ENCODE measurements at regions not wholly inside any gene's neighbourhood (a gene's known extent, or its start where the extent isn't known, plus 50 kb on each side); places are given as distances from the start of the nearest gene placed in this dataset.
"Not testable (repeated sequence)": the region's sequence is repeated elsewhere in the genome, so short reads cannot be mapped to it uniquely, and the experiment has no call there.

DNA sequence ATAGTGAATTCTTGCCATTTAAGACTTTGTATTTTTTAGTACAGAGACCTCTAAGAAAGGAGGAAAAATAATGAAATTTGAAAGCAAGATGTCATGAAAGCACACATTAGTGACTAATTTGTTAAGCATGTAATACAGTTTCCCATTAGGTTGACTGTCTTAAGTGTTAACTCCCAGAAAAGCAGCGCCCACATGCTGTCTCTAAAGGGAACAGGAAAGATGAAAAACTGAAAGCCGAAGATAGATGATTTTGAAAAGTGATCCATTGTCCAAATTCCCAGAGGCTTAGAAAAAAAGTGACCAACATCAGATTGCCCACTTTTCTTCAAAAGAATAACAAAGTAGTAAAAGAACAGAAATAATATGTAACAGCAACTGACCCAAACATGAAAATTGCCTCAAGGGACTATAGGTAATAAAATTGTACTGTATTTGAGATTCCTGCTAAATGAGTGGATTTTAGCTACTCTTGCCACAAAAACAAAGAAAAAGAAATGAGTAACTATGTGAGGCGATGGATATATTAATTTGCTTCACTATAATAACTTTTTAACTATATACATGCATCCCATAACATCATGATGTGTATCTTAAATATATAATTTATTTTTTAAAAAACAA, 83.2 kb upstream of the OGFRL1 start:
- no peak for DNase-seq

GRCh38 chr6:71206089-71206488, 82.5 kb upstream of the OGFRL1 start:
- no peak for DNase-seq

DNA sequence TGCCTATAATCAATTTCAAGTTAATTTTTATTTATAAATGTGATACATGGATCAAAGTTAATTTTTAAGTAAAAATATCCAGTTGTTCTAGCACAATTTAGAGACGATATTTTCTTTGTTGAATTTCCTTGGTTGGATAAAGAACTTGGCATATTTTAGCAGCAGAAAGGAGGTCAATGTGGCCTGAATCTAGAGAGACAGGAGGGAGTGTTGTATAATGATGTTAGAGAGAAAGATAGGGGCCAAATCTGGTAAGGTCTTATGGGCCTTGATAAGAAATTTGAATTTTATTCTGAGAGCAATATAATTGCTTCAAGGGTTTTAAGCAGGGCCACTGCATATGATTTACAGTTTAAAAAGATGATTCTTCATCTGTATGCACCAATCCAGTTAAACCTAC, 79.4 kb upstream of the OGFRL1 start:
- no peak for DNase-seq

DNA sequence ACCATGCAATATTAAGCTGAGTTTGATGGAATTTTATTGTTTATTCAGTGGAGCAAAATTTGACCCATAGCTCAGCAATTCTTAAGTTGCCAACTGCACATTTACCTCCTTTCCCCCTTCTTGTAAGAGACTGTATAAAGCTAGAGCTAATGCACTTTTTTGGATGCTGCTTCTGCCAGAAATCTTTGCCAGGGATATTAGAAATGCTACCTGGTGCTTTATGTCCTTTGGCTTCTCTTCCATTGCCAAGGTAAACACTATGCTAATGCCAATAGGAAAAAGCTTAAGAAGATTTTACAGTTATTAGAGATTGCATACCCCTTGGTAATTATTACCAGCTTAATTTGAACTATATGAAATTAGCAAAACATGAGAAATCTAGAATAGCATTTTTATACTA, 79.0 kb upstream of the OGFRL1 start:
- no peak for DNase-seq

GRCh38 chr6:71211799-71212198, 76.8 kb upstream of the OGFRL1 start:
- DNase-seq = no peak

DNA sequence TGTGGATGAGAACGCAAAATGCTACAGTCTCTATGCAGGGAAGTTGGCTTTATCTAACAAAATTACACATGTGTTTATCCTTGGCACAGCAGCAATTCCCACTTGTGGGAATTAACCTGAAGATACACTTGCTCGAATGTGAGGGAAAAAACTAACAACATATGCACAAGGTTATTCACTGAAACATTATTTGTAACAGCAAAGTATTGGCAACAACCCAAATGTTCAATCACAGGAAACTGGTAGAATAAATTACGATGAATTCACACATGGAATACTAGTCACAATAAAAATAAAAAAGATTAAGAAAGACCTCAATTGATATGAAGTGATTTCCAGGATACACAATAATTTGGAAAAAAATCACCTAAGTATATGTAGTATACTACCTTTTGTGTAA, 68.1 kb upstream of the OGFRL1 start:
- DNase-seq = no peak

DNA sequence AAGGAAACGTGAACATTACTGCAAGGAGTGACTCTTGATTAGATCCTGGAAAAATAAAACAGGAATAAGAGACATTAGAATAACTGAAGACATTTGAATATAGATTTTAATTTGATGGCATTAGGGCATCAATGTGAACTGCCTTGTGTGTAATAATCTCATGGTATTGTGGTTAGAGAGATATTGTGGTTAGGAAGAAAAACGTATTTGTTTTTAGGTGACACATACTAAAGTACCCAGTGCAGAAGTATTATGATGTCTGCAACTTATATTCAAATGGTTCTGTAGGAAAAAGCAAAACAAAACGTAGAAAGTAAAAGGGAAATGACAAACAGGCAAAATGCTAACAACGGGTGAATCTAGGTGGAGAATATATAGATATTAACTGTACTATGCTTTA, 65.9 kb upstream of the OGFRL1 start:
- DNase-seq = no peak

DNA sequence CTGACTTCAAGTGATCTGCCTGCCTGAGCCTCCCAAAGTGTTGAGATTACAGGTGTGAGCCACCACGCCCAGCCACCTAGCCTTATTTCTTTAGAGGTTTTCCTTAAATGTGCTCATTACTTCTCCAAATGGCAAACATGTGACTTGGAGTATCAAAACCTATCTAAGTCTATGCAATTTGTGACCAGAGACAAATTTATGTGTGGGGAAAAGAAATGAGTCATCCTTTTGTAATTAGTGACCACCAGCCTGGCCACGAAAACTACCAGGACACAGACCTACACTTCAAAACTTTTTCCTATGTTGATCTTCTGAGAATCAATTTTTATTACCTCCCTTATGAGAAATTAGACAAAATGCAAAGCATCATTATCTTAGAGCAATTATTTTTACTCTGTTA, 64.6 kb upstream of the OGFRL1 start:
- DNase-seq = no peak

DNA sequence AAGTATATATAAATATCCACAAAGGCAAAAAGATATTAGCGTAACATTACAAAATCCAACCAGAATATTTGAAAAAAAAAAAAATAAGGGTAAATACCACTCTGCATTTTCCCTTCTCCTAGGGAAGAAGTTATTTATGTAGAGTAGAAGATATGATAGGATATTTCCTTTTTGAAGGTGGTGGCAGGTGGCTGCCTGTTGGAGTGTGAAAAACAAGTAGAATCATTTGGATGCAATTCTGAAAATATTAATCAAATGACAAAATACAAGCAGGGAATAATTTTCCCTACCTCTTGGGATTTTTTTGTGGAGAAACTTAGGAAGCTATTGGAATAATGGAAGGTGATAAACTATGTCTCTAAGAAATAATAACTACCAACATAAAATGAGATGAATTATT, 62.5 kb upstream of the OGFRL1 start:
- DNase-seq = no peak

- DNase-seq = no peak
These were observed 60.1 kb upstream of the OGFRL1 start for GRCh38 chr6:71228461-71229041.

DNA sequence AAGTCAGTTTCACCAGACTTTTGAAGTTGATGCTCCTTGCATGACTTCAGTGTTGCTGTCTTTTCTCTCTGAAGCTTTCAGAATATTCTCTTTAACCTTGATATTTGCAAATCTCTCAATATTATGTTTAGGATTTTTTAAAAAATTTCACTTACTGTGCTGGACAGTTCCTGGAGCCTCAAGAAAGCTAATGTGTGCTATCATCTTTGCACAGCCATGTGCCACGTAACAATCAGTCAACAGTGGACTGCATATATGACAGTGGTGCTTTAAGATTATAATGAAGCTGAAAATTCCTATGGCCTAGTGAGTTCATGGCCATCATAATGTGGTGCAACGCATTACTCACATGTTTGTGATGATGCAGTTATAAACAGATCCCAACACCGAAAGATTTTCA, 59.1 kb upstream of the OGFRL1 start:
- DNase-seq = no peak

DNA sequence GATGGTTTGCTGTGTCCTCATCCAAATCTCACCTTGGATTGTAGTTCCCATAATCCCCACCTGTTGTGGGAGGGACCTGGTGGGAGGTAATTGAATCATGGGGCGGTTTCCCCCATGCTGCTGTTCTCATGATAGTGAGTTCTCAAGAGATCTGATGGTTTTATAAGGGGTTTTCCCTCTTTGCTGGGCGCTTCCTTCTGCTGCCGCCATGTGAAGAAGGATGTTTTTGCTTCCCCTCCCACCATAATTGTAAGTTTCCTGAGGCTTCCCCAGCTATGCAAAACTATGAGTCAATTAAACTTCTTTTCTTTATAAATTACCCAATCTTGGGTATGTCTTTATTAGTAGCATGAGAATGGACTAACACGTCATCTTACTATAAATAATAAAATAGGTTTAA, 55.7 kb upstream of the OGFRL1 start:
- DNase-seq = not testable (repeated sequence)

DNA sequence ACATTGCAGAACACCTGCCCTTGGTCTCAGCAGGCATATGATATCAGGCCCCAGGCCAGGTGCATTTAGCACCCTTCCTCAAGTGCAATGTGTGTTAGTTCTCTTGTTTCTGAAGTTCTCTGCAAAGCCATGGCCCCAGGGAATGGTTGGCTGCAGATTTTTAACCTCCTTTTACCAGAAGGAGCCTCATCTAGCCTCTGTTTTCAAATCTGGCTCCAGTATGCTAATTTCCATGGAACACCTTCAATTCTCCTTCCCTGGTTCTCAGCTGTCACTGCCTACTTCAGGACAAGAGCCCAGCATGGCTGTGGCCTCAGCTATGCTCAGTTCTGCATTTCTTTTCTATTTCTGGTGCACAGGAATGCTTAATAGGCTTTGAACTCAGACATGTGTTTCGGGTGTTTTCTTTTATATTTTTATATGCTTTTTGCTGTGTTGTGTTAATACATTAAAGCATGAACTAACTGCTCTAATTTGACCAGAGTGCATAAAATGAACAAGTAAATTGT, 51.6 kb upstream of the OGFRL1 start:
- no peak for DNase-seq

DNA sequence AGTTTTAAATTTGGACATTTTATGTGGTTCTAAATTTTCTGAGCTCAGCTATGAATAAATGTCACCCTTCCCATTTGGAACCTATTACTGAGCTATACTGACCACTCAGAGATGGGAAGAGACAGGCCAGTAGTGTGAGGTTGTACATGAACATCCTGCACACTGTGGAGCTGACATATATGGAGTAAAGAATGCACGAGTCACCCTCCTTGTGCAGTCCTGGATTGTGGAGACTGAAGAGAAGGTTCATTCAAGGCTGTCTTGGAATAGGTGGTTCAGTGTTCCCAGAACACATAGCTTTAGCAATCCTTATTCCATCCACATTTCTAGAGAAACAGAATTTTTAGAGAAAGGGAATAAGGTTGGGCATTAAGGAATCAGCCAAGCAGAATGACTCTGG, 50.3 kb upstream of the OGFRL1 start:
- DNase-seq = no peak
